CD4-positive, alpha-beta T cell treated with Interferon alpha-2 for 1 hour (primary cell): ENCODE measurements at regions not wholly inside any gene's neighbourhood (a gene's known extent, or its start where the extent isn't known, plus 50 kb on each side); places are given as distances from the start of the nearest gene placed in this dataset.
"Not testable (repeated sequence)": the region's sequence is repeated elsewhere in the genome, so short reads cannot be mapped to it uniquely, and the experiment has no call there.

ENCODE experiments used
- DNase-seq, 2 donors: peaks; one replicate each; pipeline ENCODE4 v3.0.0-alpha.2; 2020 to 2022

DNA sequence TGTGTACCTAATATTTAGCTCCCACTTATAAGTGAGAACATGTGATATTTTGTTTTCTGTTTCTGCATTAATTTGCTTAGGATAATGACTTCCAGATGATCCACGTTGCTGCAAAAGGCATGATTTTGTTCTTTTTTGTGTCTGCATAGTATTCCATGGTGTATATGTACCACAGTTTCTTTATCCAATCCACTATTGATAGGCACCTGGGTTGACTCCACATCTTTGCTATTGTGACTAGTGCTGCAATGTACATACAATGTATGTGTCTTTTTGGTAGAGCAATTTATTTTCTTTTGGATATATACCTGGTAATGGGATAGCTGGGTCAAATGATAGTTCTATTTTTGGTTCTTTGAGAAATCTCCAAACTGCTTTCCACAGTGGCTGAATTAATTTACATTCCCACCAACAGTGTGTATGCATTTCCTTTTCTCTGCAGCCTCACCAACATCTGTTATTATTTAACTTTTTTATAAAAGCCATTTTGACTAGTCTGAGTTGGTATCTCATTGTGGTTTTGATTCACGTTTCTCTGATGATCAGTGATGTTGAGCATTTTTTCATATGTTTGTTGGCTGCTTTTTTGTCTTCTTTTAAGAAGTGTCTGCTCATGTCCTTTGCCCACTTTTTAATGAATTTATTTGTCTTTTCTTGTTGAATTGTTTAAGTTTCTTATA is 102.8 kb upstream of the GAS1 start:
- not testable (repeated sequence) for DNase-seq

DNA sequence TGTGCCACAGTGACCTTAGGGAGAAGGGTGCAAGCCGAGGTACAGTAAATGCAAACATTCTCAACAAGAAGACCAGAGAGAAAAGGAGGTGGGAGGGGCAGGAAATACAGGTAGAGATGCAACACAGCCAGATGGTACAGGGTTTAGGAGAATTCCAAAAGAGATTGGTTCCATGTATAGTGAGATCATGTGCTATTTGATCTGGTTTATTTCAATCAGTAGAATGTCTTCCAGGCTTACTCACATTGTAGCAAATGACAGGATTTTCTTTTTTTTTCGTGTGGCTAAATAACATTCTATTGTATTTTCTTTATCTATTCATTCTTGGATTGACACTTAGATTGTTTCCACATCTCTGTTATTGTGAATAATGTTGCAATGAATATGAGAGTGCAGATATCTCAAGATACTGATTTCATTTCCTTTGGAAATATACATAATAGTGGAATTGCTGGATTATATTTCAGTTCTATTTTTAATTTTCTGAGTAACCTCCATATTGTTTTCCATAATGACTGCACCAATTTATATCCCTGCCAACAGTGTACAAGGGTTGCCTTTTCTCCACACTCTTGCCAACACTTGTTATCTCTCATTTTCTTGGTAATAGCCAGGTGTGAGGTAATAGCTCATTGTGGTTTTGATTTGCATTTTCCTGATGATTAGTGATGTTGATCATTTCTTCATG is 107.8 kb upstream of the GAS1 start:
- no peak for DNase-seq

DNA sequence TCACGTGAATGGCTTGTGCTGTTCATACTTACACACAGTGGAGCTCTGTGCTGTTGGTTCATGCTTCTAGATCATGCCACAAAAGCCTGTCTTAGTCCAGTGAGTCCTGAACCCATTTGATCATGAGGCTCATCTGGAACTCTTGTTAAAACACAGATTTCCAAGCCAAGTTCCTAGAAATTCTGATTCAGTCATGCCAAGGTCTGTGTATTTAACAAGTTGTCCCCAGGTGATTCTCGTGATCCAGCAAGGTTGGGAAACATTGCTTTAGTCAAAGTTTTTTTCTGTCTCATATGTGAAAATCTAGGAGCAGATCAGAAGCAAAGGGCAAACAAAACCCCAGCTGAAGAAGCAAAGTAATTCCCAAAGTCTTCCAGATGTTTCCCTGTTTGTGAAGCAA is 112.5 kb upstream of the GAS1 start:
- no peak for DNase-seq

DNA sequence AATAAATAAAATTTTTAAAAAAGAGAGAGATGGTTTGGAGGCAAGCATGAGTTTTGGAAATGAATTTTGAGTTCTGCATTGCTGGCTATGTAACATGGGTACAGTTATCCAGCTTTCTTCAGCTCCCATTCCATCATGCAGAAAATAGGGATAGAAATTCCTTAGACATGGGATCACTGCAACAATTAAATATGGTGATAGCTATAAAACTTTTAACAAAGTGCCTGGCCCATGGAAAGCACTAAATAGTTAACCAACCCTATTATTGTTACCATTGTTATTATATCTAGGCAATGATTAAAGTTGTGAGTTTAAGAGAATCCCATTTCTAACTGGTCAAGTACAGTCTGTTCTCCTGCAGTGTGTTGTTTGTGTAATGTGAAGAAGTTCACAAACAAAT is 115.4 kb upstream of the GAS1 start:
- no peak for DNase-seq

DNA sequence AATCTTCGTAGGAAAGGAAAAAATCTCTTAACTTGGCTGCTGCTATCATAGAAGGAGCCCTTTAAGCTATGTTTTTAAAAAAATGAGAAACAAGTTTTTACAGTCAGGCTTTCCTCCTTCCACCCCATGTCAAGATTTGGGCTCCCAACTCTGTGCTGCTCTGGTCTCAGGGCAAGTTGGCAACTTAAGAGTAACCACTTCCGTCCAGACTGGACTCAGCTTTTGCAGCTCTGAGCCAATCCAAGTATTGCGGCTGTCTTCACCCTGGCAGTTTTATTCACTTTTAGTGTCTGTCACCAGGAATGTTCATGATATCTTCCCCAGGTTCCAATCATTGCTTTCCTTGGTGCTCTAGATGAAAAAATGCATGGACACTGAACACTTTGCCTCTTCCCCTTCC is 115.9 kb upstream of the GAS1 start:
- no peak for DNase-seq

DNA sequence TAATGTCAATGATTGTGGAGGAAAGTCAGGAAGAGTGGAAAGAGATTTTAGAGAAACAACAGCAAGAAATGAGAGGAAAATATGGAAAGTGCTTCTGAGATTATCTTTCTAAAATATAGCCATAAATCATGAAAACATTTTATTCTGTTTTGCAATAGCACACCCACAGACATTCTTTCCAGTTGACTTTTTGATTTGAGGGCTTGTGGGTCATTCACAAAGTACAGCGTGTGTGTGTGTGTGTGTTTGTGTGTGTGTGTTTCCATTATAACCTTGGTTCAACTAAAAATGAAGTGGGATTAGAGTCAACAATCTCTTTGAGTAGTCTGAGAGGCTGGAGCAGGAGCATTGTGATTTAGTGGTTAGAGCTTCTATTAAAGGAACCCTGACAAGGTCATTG is 116.6 kb upstream of the GAS1 start:
- DNase-seq, result no peak

DNA sequence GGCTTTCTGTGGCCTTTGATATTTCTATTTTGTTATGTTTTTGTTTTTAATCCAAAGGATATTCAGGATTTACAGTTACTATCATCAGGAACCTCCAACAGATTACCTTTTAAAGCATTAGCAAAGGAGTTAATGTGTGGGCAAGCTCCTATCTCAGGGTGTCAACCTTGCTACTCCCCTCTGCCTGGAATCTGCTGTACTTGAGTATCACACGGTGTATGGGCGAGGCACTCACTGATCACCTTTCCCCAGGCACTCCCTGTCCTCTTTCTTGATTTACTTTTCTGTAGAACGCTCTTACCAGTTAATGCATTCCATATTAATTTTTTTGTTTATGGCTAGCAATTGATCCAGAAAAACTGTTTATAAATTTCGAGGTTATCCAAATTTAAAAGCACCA is 117.0 kb upstream of the GAS1 start:
- no peak for DNase-seq

DNA sequence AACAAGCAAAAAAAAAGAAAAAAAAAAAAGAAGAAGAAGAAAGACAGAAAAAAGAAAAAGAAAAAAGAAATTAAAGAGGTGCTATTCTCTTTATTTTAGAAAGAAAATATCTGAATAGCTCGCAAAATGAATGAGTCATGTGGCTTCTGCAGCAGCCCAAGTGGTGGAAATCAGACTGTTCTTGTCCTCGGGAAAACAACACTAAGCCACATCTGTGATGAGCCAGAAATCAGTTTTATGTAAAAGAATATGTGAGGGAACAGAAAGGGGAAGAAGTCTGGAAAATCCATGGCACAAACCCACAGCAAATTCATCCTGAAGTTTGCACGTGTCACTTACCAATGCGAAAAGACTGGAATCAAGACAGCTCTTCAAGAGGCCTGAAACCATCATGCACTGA is 118.7 kb upstream of the GAS1 start:
- no peak for DNase-seq

DNA sequence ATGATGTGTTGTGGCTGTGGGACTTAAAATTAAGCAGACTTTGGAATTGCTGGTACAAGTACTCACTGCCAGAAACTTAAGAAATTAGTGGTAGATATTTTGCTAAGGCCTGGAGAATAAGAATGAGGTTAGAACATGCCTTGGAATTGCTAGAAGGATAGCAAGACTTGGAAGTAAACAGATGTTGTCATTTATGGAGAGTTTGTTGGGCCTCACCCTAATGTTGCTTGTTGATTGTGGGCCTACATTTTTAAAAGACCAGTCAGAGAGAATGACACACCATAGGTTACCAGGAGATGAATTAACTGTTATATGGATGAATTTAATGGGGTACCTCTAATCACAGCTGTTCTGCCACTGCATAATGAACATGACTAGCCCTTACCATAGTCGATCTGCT is 120.1 kb upstream of the GAS1 start:
- no peak for DNase-seq

DNA sequence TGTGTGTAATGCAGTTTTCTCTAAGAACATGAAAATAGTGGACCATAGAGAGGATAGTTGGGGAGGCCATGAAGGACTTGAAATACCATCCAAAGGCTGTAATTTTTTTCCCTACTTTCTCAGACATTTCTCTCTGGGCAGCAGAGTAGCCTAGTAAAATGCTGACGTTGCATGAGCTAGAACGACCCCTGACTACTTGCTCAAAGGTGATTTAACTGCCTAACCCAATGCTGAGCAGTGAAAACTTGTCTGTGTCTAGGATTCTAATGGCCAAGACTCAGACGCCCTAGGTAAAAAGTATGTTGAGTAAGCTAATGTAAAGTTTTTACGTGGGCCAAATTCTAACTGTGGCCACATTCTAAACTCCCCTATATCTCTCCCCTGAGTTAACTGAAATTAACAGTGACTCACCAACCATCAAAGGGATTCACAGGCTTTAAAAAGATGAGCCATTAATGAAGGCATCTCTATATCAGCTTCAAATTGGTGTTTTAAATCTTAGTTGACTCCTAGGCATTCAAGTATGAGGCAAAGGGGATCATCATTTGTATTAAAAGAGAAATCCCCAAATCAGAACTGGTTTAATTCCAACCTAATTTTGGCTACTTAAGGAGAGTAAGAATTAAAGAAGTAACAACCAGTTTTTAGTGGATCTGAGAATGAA is 121.0 kb upstream of the GAS1 start:
- no peak for DNase-seq

DNA sequence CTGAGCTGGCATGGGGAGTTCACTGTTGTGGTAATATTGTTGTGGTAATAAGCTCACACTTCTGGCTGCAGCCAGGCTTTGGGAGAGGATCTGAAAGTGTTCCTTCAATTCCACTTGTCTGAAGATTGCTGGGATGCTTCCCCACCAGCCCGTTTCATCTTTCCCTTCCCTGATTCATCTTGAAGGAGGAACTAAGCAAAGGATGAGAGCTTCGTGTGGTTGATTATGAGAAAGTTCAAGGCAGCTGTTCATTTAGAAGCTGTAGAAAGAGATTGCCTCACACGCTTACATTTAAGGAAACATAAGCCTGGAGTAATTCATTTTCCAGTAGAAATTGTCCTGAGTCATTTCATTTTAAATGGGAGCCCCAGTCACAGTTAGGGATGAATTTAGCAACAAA is 122.4 kb upstream of the GAS1 start:
- DNase-seq, result no peak

DNA sequence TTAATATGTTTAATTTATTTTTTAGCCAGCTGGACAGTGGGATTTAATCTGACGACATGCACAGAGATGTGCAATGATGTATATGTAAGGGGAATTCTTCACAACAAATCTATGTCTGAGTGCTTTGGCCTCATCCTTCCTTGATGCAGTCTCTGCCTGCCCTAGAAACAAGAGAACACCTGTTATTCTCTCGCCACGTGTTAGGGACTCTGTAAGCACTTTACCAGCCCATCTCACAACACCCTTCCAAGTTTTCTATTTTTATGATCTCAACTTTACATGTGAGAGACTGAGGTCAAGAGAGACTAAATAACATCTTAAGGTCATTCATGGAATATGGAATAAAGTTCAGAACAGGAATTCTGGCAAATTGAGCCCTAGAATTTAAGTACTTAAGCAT is 123.0 kb upstream of the GAS1 start:
- DNase-seq, result no peak

DNA sequence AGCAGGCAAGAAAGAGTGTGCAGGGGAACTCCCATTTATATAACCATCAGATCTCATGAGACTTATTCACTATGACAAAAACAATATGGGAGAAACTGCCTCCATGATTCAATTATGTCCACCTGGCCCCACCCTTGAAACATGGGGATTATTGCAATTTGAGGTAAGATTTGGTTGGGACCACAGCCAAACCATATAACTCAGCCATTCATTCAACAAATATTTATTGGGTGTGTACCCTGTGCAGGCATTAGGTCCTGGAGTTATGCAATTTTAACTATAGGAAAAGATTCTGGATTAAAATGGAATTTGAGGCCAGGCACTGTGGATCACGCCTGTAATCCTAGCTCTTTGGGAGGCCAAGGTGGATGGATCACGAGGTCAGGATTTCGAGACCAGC is 124.2 kb upstream of the GAS1 start:
- DNase-seq, result no peak

DNA sequence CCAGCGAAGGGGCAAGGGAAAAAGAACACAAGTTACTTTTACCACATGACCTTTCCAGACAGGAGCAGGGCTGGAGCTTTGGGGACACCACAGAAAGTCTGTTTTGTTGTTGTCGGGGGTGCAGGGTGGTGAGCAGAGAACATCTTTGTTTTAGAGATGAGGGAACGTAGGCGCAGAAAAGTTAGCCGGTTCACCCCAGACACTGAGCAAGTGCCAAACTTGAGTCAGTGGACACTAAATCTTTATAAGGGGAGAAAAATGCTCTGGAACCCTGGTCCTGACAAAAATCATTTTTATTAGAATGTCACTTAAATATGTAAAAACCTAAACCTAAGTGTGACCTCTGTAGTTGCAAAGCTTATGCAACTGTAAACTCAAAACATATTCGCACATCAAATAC is 126.4 kb upstream of the GAS1 start:
- no peak for DNase-seq

DNA sequence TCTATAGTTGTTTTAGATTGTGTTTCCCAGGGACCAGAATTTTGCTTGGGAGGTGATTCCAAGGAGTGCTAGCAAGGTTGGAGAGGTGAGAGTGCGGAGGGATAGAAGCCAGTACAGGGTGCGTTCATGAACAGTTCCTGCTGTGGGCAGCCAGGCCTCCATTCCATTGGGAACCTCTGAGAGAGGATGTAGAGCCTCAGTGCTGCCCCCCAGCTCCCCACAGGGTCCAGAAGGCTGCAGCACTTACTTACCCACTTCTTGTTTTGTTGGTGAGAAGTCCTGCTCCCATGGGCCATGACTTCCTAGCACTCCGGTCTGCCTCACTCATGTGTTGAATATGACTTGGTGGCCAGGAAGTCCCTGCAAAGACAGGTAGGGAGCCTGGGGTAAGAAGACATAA is 128.2 kb upstream of the GAS1 start:
- no peak for DNase-seq

DNA sequence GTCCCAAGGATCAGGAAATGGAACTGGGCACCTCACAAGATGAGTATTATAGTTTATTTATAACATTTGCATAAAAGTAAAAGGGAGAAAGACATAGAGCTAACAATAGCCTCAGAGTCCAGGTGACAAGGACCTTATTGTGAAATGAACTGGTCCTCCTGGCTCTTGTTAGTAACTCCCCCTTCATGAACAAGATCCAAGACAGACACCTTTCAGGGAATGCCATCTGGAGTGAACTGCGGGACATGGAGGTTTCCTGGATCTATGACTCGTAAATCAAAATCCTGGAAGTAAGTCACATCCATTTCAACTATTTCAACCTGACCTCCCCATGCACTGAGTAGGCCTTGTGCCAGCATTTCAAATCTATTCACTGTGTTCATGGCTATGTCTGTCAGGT is 129.5 kb upstream of the GAS1 start:
- no peak for DNase-seq

DNA sequence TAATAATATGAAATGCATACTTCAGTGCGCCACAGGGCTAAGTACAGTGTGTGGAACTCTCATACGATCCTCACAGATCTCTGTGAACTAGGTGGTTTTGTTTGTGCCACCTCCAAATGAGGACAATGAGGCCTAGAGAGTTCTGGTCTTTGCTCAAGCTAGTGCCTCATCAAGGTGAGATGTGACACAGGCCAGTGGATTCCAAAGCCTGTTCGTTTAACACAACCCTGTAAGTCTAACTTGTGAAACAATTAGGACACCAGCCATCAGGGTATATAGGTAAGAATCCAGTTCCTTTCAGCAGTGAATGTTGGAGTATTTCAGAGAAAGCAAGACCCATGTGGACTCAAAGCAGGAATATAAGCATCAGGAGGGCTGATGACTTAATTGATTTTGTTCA is 130.7 kb upstream of the GAS1 start:
- no peak for DNase-seq

DNA sequence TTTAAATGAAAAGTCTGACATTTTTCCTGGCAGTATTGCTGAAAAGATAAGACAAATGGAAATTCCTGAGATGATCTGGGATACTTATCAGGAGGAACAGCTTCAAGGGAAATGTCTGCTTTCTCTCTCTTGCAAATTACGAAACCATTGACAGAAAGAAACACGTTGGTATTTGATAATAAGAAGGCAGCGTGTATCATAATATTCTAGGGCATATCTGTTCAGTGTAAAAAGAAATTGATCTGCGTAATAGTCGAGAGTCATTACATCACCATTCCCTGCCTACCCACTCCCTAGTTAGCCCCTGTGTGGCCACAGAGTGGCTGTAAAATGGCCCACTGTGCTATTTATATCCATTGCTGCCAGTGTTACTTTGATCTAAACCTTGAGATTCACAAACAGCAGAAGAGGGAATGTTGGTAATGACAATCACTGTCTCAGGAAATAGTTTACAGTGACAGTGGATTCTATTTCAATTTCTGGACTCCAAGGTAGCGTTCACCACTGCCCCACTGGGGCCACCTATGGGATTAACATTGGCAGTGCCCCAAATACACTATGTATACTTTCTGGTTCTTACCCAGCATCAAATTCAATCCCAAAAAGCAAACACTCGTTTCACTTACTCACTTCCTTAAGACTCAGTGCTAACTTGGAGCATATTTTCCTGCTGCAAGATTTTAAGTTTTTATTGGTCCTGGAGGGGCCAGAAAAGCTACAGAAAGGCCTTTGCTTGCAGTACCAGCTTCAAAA is 133.4 kb upstream of the GAS1 start:
- DNase-seq, result no peak

DNA sequence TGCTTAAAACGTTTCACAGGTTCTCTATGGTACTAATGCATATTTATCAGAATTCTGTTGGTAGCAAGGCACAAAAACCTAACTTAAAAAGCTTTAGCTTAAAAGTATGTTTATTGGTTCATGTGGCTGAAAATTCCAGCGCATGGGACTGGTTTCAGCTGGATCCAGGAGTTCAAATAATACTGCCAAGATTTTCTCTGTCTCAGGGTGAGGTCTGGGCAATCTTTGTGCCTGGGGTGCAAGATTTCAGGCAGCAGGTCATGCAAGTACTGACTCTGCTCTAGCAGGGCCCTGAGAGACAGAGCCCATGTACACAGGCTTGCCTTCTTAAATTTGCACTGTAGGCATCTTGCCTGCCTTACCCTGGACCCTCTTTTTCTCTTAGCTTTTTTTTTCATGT is 134.2 kb upstream of the GAS1 start:
- no peak for DNase-seq

DNA sequence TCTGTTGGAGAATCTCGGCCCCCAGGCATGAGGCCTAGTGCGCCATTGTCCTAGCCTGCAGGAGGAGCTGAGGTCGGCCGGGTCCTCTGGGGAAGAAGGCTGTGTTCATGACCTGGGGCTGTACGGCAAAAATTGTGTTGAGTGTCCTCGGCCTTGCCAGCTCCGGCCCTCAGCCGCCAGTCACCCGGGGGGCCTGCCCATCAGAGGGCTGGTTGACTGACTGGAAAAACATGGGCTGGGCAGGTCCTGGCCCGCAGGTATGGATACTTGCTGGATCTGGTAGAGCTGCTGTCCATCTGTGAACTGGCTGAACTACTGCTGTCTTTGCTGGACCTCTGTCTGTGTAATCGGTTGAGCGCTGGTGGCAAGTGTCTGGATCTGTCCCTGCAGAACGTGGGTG is 136.7 kb upstream of the GAS1 start:
- DNase-seq, result no peak

DNA sequence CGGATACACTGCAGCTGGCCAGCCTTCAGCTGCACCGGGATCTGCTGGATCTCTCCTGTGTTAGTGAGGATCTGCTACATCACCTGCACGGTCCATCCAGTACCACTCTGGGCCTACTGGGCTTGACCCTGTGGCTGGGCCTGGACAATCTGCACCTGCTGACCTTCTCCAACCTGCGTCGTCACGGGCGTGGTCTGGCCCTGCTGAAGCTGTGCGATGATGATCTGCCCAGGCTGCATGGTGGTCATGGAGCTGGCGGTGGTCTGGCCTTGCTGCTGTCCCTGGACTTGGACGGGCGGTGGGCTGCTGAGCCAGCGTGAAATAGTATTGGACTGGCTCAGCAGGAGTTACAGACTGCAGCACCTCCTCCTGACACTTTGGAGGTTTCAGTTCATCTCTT is 137.1 kb upstream of the GAS1 start:
- no peak for DNase-seq

DNA sequence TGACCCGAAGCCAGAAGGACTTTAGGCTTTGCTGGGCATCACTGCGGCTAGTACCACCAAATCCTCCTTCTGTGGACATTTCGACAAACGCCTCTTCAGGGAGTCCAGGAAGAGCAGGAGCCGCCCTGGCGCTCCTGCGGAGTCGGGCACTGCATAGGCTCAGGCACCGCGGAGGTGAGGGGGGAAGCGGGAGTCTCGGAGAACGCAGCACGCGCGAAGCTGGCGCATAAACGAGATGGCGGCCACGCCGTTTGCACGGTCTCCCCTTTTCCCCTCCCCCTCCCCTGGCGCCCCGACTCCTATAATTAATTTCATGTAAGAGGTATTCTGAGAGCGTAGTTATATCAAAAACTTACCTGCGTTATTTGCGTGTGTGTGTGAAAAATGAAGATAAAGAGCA is 137.8 kb upstream of the GAS1 start:
- no peak for DNase-seq

DNA sequence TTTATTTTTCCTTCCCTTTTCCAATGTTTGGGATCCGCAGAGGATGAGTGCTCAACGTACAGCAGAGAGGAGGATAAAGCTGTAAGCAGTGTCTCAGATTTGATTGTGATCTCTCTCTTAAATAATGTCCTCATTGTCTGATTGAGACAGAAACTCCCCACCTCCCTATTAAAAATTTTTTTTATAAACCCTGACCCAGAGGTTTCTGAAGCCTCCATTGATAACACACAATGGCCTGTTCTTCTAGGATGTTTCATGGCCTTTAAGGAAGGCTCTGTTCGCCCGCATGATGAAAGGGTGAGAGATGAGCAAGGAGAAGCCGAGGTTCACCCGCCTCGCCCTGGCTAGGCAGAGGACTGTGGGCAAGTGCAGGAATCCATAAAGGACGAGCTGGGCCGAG is 138.2 kb upstream of the GAS1 start:
- DNase-seq, result no peak
